HG02981 (cell line): ENCODE measurements at regions not wholly inside any gene's neighbourhood (a gene's known extent, or its start where the extent isn't known, plus 50 kb on each side); places are given as distances from the start of the nearest gene placed in this dataset.

Experiments used
- ATAC-seq: cut with Tn5 transposase; IDR thresholded peaks from one replicate; pipeline ENCODE4 v1.9.1; 2021; ENCODE audit warnings: mild to moderate bottlenecking, moderate library complexity; ENCODE audit not compliant: unreplicated experiment

- ATAC-seq: no peak
Observed at GRCh38 chr1:229760478-229760996, 134.5 kb downstream of the URB2 start.

GRCh38 chr1:229762891-229763290 is 136.8 kb downstream of the URB2 start:
- no peak for ATAC-seq

DNA sequence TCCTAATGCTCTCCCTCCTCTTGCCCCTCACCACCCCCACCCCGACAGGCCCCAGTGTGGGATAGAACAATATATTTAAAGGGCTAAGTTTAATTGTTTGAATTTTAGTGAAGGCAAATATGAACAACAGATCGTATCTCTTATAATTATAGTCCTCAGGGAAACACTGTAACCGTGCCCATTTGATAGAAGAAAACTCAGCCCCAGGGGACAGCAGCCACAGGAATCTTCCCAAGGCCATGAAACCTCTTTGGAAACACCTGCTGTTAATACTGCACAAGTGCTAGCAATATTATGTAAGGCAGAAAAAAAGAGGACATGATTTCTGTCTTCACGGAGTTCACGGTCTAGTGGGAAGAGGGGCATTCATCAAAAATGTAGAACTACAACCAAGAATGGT is 142.2 kb downstream of the URB2 start:
- no peak for ATAC-seq

GRCh38 chr1:229769006-229769405 is 143.0 kb downstream of the URB2 start:
- ATAC-seq: no peak

DNA sequence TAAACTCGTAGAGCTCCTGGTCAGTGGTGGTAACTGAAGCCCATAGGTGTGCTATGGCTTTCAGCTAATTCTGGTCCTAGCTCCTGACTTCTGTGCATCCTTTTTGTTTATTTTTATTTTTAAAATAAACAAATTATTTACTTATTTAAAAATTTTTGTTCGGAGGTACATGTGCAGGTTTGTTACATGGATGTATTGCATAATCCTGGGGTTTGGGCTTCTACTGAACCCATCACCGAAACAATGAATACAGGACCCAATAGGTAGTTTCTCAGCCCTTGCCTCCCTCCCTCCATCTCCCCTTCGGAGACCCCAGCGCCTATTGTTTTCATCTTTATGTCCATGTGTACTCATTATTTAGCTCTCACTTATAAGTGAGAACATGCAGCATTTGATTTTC is 143.8 kb downstream of the URB2 start:
- no peak for ATAC-seq

DNA sequence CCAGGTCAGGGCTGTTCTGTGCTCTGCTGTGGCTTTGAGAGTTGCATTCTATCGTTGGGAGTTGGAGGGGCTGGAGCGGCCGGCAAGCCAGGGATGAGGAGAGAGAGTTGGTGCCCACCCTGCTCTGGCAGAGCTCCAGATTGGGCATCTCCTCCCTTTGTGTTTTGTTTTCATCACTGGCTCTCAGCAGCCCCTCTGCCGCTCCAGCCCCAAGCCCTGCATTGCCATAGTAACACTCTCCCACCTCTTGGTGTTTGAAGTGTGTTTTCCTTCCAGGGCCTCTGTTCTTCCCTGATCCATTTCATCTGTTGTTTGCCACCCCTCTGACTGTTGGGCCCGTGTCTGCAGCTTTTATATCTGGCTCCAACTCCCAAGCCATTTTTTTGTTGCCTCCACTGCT is 152.7 kb downstream of the URB2 start:
- ATAC-seq: no peak

DNA sequence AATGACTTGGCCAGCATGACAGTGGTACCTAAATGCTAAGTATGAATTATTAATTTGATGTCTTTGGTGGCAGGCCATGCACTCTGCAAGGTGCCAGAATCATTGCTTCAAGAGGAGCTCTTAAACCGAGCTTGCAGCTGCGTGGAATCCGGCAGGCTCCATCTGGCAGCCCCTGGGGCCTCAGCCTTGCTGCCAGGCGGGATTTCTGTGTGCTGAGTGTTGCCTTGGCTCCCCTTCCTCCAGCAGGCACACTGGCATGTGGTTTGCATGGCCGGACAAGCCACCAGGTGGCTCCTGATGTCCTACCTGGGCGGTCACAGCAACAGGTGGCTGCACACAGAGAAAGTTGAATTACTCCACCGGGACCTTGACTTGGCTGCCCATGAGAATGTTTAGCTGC is 155.4 kb downstream of the URB2 start:
- no peak for ATAC-seq

GRCh38 chr1:229782469-229782868 is 156.4 kb downstream of the URB2 start:
- no peak for ATAC-seq

- no peak for ATAC-seq
Observed at GRCh38 chr1:229784834-229785233, 158.8 kb downstream of the URB2 start.

GRCh38 chr1:229786974-229787610 is 161.0 kb downstream of the URB2 start:
- no peak for ATAC-seq

DNA sequence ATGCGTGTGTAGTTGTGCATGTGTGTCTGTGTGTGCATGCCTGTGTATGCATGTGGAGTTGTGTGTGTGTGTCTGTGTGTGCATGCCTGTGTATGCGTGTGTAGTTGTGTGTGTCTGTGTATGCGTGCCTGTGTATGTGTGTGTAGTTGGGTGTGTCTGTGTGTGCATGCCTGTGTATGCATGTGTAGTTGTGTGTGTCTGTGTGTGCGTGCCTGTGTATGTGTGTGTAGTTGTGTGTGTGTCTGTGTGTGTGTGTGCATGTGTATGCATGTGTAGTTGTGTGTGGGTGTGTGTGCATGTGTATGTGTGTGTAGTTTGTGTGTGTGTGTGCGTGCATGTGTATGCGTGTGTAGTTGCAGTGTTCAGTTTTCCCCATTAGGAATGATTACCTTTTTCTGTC is 162.0 kb downstream of the URB2 start:
- ATAC-seq: no peak

GRCh38 chr1:229792012-229792975 is 166.2 kb downstream of the URB2 start:
- ATAC-seq: no peak

DNA sequence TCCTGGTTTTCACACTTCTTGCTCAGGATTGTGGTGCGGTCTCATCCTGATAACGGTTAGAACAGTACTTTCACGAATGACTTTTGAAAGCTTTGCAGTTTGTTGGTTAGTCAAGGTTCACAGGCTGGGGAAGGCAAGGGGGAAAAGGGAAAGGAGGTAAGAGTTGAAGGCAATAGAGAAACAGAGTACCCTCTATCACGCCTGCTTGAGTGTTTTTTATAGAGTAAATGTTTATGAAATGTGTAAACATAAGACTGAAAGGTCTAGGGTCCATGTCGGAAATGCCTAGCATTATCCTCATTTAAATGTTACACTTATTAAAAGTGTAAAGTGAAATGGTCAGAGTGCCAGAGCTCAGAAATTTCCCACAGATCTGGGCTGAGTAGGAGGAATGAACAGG is 167.4 kb downstream of the URB2 start:
- ATAC-seq: no peak

DNA sequence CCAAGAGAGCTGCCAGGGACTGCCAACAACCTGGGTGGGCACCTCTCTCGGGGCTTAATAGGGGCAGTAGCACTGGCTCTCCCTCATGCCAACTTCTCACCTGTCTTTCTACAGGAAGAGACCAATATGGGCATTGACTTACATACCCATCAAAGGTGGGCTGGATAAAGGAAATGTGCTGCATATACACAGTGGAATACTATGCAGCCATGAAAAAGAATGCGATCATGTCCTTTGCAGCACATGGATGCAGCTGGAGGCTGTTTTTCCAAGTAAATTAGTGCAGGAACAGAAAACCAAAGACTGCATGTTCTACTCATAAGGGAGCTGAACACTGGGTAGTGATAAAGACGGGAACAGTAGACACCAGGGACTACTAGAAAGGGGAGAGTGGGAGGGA is 172.5 kb downstream of the URB2 start:
- no peak for ATAC-seq

DNA sequence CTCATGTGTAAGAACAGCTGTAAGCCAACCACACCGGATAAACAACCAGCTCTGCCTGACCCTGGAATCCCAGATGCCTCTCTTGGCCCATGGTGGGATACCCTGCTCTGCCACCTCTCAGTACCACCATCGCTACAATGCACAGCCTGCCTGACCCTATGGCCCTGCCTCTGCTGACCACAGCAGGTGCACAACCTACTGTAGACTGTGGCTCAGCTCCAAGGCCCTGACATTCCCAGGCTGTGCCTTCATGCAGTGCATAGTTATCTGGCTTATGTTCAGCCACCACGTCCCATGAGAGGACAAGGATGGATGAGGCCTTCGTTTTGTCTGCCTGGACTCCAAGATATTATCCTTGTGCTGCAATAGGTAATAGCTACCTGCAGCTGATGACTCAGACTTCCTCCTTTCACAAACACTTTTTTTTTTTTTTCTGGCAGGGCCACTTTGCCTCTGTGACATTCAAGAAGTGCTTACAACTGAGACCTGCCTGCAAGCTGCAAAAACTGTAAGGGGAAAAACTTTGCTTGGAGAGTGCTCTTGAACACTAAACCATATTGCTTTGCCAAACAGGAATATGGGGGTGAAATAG is 177.7 kb downstream of the URB2 start:
- no peak for ATAC-seq

GRCh38 chr1:229808272-229808671 is 182.2 kb downstream of the URB2 start:
- no peak for ATAC-seq

- no peak for ATAC-seq
Observed at GRCh38 chr1:229810140-229810539, 184.1 kb downstream of the URB2 start.

DNA sequence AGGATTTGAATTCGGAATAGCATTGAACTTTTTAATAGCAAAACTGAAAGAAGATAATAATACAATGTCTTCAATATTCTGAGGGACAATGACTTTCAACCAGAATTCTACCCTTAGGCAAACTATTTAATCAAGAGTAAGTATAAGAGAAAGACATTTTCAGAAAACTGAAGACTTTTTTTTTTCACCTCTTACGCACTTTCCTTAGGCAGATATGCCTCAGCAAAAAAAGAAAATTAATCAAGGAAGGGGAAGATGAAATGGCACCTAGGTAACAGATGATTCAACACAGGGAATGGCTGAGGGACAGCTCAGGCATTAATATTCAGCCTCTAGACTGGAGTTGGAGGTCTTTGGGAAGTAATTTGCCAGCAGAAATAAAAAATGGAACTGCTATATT is 184.9 kb downstream of the URB2 start:
- no peak for ATAC-seq

- no peak for ATAC-seq
Observed at GRCh38 chr1:229812148-229812547, 186.1 kb downstream of the URB2 start.

- no peak for ATAC-seq
Observed at GRCh38 chr1:229812693-229813092, 186.6 kb downstream of the URB2 start.

- no peak for ATAC-seq
Observed at GRCh38 chr1:229815076-229815475, 189.0 kb downstream of the URB2 start.

DNA sequence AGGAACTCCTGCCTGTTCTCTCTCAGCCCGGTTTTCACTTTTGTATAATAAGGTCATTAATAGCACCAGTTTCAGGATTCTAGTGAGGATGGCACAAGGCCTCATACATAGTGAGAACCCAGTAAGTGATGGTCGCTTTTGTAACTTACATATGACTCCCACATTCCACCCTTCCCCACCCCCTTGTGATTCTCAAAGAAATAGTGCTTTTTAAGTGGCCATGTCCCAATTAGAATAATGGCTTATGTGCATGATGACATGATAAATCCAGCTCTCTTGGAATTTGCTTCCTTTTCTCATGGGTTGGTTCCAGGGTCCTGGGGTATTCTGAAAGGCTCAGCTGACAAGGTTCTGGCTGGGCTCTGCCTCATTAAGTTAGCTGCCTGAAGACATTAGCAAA is 189.9 kb downstream of the URB2 start:
- ATAC-seq: no peak
